HG03457 (cell line): ENCODE measurements at regions not wholly inside any gene's neighbourhood (a gene's known extent, or its start where the extent isn't known, plus 50 kb on each side); places are given as distances from the start of the nearest gene placed in this dataset.
"Not testable (repeated sequence)": the region's sequence is repeated elsewhere in the genome, so short reads cannot be mapped to it uniquely, and the experiment has no call there.

ENCODE experiments used
- ATAC-seq: cut with Tn5 transposase; IDR thresholded peaks from one replicate; pipeline ENCODE4 v1.9.1; 2021; ENCODE audit warnings: moderate number of reproducible peaks; ENCODE audit not compliant: unreplicated experiment

DNA sequence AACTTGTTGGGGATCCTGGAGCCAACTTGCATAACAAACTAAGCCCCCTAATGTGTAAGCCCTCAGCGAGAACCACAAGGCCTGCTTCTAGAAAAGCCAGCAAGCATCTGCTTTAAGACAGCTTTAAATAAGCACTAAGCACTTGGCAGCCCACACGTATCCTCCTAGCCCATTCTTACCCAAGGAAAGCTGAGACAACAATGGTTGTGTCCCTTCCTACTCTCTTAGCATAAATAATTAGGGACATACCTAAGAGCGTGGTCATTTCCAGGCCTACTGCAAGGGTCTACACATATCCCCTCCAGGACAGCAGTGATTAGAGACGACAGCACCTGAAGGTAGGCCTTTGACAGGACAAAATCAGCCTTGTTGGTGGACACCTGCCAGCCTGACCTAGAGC, 322.8 kb upstream of the PPARGC1A start:
- ATAC-seq: no peak

DNA sequence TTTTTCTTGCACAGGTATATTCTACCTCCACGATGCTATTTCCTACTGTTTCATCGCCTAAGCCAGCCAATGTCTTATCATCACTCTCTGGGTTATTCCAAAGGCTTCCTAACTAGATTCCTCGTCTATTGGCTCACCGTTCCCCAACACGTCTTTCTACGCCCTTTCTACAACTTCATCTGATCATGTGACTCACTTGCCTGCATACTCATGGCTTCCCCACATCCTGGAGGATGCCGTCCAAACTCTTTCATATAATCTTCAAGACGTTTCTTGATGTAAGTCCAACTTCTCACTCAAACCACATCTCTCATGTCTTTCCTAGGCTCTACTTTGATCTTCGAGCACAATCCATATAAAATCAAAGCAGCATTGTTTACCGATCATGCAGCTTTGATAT, 322.0 kb upstream of the PPARGC1A start:
- no peak for ATAC-seq

DNA sequence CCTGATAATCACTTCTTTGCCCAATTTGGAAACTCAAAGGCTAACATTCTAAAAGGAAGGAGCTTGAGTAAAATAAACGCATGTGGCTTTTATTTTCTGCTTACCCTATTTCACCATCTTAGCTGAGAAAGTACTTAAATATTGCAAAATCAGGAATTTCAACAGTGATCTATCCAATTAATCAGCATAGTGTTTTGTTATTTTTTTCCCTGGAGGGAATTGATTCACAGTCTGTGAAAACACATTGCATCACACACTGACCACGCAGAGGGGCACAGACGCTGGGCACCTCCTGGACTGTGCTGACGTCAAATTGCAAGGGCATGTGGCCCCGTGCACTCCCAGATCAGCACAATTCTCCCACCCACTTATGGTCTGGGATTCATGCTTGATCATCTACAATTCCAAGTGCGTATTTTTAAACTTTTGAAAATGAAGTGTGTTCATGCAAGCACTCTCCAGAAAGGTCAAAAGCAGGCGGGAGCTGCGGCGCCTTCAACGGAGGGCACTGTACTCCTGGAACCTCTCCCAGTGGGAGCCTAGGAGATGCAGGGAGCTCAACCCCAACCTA, 320.6 kb upstream of the PPARGC1A start:
- no peak for ATAC-seq

DNA sequence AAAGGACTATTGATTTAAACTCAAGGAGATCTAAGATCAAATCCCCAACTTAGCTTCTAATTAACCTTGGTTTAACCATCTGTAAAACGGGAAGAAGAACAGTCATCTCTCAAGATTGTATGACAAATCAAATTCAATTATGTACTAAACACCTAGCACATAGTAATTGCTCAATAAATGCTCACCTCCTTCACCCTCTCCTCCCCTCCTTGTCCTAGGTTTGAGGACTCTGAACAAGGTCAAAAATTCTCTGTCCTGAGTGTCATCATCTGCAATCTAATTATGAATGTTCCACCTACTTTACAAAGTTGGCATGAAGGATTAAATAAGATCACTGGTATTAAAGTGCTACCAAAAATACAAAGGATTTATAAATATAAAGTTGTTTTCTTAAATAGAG, 320.1 kb upstream of the PPARGC1A start:
- ATAC-seq: no peak

DNA sequence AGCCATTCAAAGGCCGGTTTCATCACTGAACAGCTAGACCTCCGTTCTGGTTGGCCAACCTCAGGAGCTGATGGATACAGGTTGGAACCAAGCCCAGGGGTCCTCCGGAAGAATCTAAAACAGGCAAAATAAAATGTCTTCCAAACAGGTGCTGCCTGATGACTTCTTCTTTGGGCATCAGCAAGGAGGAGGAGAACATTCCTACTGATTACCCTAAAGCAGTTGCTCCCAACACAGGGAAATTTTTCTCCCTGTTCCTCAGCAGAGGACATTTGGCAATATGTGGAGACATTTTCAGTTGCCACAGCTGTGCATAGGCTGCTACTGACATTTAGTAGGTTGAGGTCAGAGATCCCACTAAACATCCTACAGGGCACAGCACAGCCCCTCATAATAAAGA, 319.3 kb upstream of the PPARGC1A start:
- no peak for ATAC-seq

DNA sequence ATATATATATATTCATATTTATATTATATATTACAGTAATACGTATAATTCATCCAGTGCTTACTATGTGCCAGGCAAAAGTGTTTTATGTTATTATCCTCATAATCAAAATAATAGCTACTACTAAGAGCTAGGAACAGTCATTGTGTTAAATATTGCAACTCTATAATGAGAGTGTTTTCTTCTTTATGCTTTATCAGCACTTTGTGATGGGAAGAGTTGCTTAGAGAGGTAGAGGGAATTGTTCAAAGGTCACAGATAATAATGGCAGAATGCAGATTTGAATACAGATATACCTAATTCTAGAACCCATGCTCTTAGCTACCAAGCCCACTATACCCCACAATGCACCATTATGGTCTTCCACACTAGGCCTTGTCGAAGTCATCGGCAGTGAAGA, 318.8 kb upstream of the PPARGC1A start:
- ATAC-seq: no peak

DNA sequence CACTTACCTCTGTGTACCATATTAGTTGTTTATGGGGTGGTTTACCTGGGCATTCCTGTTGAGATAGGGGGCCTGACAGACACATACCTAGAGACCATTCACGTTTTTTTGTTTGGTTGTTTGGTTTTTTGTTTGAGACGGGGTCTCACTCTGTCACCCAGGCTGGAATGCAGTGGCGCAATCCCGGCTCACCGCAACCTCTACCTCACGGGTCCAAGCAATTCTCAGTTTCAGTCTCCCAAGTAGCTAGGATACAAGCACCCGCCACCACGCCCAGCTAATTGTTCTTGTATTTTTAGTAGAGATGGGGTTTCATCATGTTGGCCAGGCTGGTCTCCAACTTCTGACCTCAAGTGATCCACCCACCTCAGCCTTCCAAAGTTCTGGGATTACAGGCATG, 314.9 kb upstream of the PPARGC1A start:
- ATAC-seq: not testable (repeated sequence)

DNA sequence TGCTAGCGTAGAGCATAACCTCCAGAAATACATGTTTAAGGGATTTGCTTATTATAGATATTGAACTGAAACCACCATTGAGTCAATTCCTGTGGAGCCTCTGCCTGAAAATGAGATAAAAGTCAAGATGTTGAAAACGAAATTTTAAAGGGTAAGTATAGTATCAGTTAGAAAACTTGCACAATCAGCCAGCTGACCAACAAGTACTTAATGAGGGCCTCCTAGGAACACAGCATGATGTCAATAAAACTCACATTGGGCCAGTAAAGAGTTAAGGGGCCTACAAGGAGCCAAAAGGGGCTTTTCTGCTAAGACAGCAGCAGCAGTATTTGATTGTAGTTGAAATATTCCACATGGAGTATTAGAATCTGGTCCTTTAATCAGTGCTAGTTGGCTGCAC, 314.1 kb upstream of the PPARGC1A start:
- no peak for ATAC-seq

DNA sequence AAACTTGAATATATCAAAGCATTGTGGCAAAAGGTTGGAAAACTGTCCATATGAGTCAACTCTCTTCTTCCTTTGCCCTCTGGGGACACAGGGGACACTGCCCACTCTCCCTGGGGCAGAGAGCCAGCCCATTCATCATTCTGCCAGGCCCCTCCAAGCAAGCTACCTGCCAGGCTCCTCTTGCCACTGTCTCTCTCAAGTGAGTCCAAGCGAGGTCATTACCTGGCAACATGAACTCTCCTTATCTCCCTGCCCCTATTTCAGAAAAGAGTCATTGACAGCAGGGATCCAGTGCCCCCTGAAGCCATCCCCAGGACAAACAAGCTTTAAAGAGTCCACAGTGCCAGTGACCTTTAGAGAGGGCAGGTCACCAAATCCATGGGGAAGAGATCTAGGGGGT, 312.7 kb upstream of the PPARGC1A start:
- ATAC-seq: no peak

DNA sequence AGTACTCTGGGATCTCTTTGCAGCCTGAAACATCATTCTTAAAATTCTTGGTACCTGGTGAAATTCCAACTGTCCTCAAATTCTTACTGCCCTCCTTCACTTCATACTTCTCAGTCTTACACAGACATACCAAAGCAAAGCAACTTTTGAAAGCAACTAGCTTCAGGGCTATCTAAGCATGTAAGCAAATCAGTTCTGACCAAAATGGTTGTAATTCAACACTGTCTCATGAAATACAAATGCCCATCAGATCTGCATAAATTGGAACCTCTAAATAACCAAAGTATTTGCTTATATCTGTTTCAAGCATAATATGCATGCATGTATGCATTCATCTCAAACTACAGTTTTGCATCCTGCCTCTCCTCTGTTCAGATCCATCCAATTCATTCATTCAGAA, 308.1 kb upstream of the PPARGC1A start:
- ATAC-seq: no peak

DNA sequence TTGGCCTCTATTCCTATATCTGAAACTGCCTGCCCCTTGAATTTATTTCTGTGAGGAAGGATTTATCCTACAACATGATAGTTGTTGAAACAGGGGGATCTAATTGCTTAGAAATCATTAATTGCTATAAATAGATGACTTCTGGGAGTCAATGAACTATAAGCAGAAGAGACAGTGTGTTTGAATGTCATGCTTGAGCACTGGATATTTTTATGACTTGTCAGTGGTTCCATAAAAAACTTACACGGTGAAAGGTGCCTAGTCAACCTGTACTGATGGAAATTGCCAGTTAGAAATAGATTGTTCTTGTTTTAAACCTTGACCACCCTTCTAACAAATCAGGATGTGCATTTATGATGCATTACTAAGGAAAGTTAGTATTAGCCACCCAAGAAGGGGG, 306.9 kb upstream of the PPARGC1A start:
- ATAC-seq: no peak

DNA sequence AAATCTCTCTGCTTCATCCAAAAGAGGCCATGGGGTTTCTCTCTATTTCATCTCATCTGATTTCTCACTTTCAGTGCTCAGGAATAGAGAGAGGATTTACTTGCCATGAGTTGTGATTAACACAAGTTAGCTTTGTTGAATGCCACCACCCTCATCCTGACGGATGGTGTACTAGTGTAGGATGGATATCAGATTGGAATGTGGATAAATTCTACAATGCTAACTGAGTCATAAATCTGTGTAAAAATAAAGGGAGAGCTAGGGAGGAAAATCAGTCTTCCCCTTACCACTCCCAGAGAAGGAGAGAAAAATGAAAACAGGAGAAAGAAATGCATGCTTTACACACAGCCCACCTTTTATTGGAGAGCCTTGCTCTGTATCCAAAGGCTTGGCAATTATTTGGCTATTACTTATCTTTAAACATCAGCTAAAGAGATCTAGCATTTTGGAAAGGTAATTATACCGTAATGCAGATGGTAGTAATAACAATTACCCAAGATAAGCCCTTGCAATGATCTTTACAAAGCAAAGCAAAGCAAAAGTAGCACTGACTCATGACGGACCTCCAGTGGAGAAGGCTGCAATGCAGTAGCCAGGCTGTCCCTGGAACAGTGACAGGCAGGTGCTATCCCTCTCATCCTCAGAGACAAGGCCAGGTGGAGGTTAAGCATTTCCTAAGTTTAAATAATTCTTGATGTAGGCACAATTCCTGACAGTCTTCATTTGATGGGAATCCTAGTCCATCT, 306.3 kb upstream of the PPARGC1A start:
- no peak for ATAC-seq

DNA sequence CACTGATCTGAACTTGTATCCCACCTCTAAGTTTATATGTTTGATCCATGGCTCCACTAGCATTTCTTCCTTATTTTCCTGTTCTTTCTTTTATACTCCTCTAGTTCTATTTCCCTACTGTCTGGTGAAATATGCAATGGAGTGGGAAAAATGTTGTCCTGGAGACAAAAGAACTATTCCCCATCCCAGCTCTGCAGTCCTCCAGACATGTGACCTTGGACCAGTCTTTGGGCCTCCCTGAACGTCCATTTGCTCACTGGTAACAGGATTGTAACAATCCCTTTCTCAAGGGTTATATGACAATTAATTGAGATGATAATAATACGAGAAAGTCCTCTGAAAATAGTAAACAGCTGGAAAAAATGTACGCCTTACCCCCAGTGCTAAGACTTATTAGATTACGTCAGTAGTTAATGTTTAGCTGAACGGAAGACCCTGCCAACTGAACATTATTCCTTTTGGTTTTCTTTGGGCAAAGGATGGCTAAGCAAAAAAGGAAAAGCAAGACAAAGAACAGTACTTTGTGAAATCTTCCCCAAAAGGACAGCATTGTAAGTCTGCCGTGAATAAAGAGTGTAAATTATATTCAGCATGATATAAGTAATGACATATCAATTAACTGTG, 302.3 kb upstream of the PPARGC1A start:
- no peak for ATAC-seq

DNA sequence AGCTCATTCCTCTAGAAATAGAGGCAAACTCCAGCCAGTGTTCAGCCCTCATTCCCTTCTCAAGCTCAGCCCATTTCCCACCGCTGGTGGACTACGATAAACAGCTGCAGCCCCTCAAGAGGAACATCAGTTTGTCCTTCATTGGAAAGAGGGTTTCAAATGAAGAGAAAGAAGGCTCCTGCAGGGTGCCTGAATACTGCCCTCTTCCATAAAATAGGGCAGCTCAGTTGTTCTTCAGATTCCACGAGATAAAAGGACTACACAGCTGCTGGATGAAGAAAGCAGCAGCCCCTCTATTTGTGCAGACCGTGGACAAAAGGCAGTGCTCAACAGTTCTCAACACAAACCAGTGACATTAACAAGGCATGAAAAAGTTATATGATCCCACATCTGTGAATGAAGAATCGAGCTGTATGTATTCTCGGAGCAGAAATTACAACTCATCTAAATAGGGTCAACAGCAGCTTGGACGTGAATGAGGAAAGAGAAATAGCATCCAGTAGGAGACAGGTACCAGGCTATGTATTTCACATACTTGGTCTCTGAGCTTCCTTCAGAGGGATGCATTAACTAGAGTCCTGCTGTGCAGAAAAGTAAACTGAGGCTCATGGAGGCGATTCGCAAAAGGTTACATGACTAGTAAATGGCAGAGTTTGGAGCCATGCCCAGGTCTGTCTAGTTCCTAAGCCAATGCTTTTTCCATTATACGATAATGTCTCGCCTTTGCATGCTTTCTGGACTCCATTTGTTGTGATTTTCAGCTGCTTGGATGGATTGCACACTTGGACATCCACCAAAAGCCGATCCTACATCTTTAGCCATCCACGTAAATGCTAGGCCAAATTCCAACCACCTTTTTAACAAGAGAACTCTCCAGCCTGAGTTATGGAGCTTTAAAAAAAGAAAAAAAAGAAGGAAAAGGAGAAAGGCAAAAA, 301.2 kb upstream of the PPARGC1A start:
- no peak for ATAC-seq

DNA sequence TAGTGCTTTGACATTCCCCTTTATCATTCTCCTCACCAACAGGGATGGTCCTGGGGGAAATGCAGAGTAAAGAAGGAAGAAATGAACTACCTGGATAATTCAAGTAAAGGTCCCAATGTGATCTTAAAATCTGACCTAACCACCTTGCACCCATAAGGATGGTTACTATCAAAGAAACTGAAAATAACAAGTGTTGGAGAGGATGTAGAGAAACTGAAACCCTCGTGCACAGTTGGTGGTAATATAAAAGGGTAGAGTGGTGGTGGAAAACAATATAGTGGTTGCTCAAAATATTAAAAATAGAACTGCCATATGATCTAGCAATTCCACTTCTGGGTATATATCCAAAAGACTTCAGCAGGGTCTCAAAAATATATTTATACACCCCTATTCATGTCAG, 298.6 kb upstream of the PPARGC1A start:
- ATAC-seq: no peak

DNA sequence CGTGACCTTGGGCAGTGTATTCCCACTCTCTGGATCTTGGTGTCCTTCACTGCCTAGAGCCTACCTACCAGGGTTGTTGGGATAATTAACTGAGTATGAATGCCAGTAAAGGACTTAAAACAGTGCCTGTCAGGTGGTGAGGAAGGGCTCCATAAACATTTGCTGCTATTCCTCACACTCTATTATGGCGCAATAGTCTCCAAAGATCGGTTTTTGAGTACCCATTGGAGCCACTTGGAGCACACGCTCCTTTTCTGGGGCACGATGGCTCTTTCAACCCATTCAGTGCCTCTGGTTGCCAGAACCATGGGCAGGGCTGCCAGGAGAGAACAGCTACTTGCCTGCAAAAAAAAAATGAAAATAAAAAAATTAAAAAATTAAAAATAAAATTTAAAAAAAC, 296.6 kb upstream of the PPARGC1A start:
- ATAC-seq: no peak

DNA sequence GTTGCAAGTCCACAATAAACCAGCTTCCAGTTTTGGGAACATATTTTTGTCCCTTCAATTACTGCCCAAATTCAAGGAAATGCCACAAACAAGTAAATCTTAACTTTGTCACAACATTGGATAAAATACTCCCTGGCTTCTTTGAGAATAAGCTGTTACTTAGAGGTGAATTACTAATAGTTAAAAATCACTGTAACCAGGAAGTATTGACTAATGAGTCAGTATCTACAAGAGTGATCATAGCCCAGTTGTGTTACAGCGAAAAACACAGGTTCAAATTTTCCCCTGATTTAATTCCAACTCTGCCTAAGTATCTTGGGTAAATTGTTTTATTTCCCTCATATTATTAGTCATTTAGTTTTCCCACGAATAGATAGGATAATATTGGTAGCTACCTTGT, 291.2 kb upstream of the PPARGC1A start:
- ATAC-seq: no peak

DNA sequence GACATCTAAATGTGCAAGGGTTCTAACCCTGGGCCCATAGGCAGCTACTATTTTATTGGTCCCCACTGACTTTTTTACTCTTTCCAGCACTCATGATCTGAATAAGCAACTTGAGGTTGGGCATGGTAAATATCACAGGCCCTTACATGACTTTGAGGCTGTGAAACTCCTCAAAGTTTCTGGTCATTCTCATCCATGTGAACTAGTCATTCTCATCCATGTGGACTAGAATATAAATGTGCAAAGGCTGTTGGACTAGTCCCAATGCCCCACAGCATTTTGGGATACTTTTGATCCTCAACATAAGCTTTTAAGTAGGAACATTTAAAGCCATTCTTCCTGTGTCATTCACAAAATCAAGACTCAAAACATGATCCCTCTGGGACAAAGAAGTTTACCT, 290.7 kb upstream of the PPARGC1A start:
- no peak for ATAC-seq

DNA sequence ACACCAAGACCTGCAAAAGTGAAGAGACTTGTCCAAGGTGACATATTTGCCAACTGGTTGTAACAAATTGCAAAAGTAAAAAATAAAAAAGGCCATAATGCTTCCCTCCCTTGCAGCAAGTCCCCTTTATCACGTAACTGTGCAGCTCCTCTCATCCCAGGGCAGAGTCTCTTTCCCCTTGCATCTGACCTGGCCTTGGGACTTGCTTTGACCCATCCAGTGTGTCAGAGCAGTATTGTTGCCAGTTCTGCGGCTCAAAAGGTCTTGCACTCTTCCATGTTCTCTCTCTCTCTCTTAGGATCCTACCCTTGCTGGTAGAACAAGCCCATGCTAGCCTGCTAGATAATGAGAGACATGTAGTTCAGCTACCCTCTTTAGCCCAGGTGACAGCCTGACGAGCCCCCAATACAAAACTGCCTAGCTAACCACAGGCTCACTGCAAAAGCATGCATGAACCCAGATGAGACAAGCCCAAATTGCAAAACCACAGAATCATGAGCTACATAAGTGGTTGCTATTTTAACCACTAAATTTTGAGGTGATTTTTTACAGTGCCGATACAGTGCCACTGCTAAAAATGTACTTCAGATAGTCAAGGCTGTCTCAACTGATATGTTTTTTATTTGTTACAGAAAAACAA, 289.5 kb upstream of the PPARGC1A start:
- ATAC-seq: no peak

DNA sequence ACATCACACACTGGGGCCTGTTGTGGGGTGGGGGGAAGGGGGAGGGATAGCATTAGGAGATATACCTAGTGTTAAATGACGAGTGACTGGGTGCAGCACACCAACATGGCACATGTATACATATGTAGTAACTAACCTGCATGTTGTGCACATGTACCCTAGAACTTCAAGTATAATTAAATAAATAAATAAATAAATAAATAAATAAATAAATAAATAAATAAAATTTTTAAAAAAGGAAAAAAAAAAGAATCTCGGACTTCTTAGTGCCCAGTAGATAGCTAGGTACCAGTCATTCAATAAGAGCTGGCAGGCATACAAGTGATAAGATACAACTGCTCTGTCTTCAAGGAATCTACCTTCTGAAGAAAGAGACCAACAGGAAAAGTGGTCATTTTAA, 287.6 kb upstream of the PPARGC1A start:
- not testable (repeated sequence) for ATAC-seq

DNA sequence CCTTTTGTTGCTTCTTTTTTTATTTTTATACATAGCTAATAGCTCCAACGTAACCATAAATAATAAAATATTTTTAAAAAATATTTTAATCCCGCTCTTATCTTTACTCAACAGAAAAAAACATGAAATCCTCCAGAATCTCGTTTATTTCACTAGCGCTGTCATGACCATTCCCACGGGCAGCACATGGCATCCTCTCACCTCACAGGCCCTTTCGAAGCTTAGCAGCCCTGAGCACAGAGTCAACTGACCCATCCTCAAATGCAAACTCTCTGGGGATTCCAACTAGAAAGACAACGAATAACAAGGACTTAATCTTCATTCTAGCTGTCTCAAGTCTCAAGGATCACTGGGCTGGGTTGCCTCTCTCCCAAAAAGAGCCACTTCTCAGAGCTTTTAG, 285.9 kb upstream of the PPARGC1A start:
- ATAC-seq: no peak
